Neural cell (in vitro differentiated cells): ENCODE measurements at regions not wholly inside any gene's neighbourhood (a gene's known extent, or its start where the extent isn't known, plus 50 kb on each side); places are given as distances from the start of the nearest gene placed in this dataset.
"Not testable (repeated sequence)": the region's sequence is repeated elsewhere in the genome, so short reads cannot be mapped to it uniquely, and the experiment has no call there.

Experiments used
- H2AFZ ChIP-seq: fragments of 200-600, 300-800 bp; sonication (generic), shearing (Covaris generic); 2 replicates; pipeline ENCODE4 v1.6.0; 2014; ENCODE audit warnings: low read depth, mild to moderate bottlenecking, antibody characterized with exemption, low read length, moderate library complexity
- H3F3A ChIP-seq: fragments of 200-600 bp; shearing (Covaris generic); 2 replicates; pipeline ENCODE4 v1.6.1; 2016; ENCODE audit warnings: mild to moderate bottlenecking, moderate library complexity, mixed read lengths, antibody characterized with exemption, low read length; ENCODE audit not compliant: insufficient read depth, poor library complexity, severe bottlenecking
- H3K27ac ChIP-seq: fragments of 200-600, 300-800 bp; sonication (generic), shearing (Covaris generic); 2 replicates; pipeline ENCODE4 v1.5.1; 2014; ENCODE audit warnings: mild to moderate bottlenecking, low read length, moderate library complexity
- H3K27me3 ChIP-seq: fragments of 300-800, 200-600 bp; sonication (generic), shearing (Covaris generic); 2 replicates; pipeline ENCODE4 v1.6.0; 2014; ENCODE audit warnings: mild to moderate bottlenecking, low read depth, low read length, moderate library complexity; ENCODE audit not compliant: insufficient read depth
- H3K36me3 ChIP-seq: fragments of 300-800, 200-600 bp; sonication (generic), shearing (Covaris generic); 2 replicates; pipeline ENCODE4 v1.5.1; 2014; ENCODE audit warnings: mild to moderate bottlenecking, antibody characterized with exemption, low read length, moderate library complexity; ENCODE audit not compliant: insufficient read depth
- H3K4me2 ChIP-seq: fragments of 300-800, 200-600 bp; sonication (generic), shearing (Covaris generic); 2 replicates; pipeline ENCODE4 v1.6.0; 2014; ENCODE audit warnings: mild to moderate bottlenecking, low read length
- H3K4me3 ChIP-seq: fragments of 300-800, 200-600 bp; sonication (generic), shearing (Covaris generic); 2 replicates; pipeline ENCODE4 v1.5.1; 2014; ENCODE audit warnings: mild to moderate bottlenecking, low read length, moderate library complexity
- H3K79me2 ChIP-seq: fragments of 200-600 bp; shearing (Covaris generic); replicated peaks from 2 replicates; pipeline ENCODE4 v1.6.0; 2014; ENCODE audit warnings: mild to moderate bottlenecking, low read length, moderate library complexity; ENCODE audit not compliant: insufficient read depth
- H3K9ac ChIP-seq: fragments of 300-800, 200-600 bp; sonication (generic), shearing (Covaris generic); 2 replicates; pipeline ENCODE4 v1.6.1; 2016; ENCODE audit warnings: mild to moderate bottlenecking, low read length, mixed read lengths
- H3K9me2 ChIP-seq: fragments of 200-600 bp; shearing (Covaris generic); 2 replicates; pipeline ENCODE4 v1.6.1; 2016; ENCODE audit warnings: mild to moderate bottlenecking, low read length, mixed read lengths; ENCODE audit not compliant: insufficient read depth
- H3K9me3 ChIP-seq: fragments of 200-600, 300-800 bp; sonication (generic), shearing (Covaris generic); 2 replicates; pipeline ENCODE4 v1.6.1; 2016; ENCODE audit warnings: mild to moderate bottlenecking, mixed run types, low read length, moderate library complexity, mixed read lengths
- H4K20me1 ChIP-seq: fragments of 200-600 bp; shearing (Covaris generic); 2 replicates; pipeline ENCODE4 v1.6.1; 2016; ENCODE audit warnings: mild to moderate bottlenecking, mixed run types; ENCODE audit not compliant: insufficient read depth
- EP300 ChIP-seq: fragments of 450-650 bp; conservative IDR thresholded peaks from 2 replicates; pipeline ENCODE4 v1.6.1; 2014; ENCODE audit warnings: antibody characterized with exemption, mild to moderate bottlenecking, moderate library complexity; ENCODE audit not compliant: poor library complexity, severe bottlenecking
- EZH2 ChIP-seq: fragments of 200-600, 300-800 bp; shearing (Covaris generic), sonication (generic); IDR thresholded peaks from 2 replicates; pipeline ENCODE4 v1.6.1; 2014; ENCODE audit warnings: antibody characterized with exemption, low read length, borderline replicate concordance, mild to moderate bottlenecking; ENCODE audit not compliant: insufficient read depth, poor library complexity, severe bottlenecking
- MXI1 ChIP-seq: fragments of 450-650 bp; conservative IDR thresholded peaks from 2 replicates; pipeline ENCODE4 v1.6.1; 2014; ENCODE audit warnings: antibody characterized with exemption, mild to moderate bottlenecking; ENCODE audit not compliant: poor library complexity, severe bottlenecking
- POLR2AphosphoS5 ChIP-seq: IDR thresholded peaks from 2 replicates; pipeline ENCODE4 v1.6.1; 2012
- RAD21 ChIP-seq: fragments of 450-650 bp; conservative IDR thresholded peaks from 2 replicates; pipeline ENCODE4 v1.6.1; 2014; ENCODE audit warnings: antibody characterized with exemption, mild to moderate bottlenecking, moderate library complexity
- SMC3 ChIP-seq: fragments of 450-650 bp; conservative IDR thresholded peaks from 2 replicates; pipeline ENCODE4 v1.6.1; 2014; ENCODE audit warnings: antibody characterized with exemption, mild to moderate bottlenecking, moderate library complexity; ENCODE audit not compliant: poor library complexity
- TAF1 ChIP-seq: IDR thresholded peaks from 2 replicates; pipeline ENCODE4 v1.6.1; 2012; ENCODE audit warnings: low read depth
- TF ChIP-seq, protein P1 (sequence below): IDR thresholded peaks from 2 replicates; pipeline ENCODE4 v1.6.1; 2012; ENCODE audit warnings: borderline replicate concordance
- TF ChIP-seq, protein P2 (sequence below): fragments of 450-650 bp; IDR thresholded peaks from 2 replicates; pipeline ENCODE4 v1.5.1; 2014; ENCODE audit warnings: antibody characterized with exemption, mild to moderate bottlenecking, moderate library complexity; ENCODE audit not compliant: poor library complexity, severe bottlenecking

DNA sequence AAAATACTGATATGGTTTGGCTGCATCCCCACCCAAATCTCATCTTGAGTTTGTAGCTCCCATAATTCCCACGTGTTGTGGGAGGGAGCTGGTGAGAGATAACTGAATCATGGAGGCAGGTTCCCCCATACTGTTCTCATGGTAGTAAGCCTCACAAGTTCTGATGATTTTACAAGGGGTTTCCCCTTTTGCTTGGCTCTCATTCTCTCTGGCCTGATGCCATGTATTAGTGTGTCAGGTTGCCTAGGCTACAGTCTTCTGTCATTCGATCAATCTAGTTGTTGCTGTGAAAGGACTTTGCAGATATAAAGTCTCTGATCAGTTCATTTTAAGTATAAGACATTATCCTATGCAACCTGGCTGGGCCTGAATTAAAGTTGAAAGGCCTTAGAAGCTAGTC lies 209.3 kb upstream of the MAOA start:
- H3K9ac ChIP-seq = no peak overlapping the region
- H2AFZ ChIP-seq = no peak overlapping the region
- H3K4me2 ChIP-seq = no peak overlapping the region
- no peaks in the 10 kb centered on the region for H3K9me3 ChIP-seq
- no peaks in the 10 kb centered on the region for H3K79me2 ChIP-seq
- no peaks in the 10 kb centered on the region for H4K20me1 ChIP-seq
- H3F3A ChIP-seq = no peaks in the 10 kb centered on the region
- H3K27me3 ChIP-seq = no peaks in the 10 kb centered on the region
- no peak overlapping the region for H3K27ac ChIP-seq
- H3K4me3 ChIP-seq = no peak overlapping the region
- H3K9me2 ChIP-seq = no peaks in the 10 kb centered on the region
- no peak for TF ChIP-seq MXI1
- no peaks in the 10 kb centered on the region for H3K36me3 ChIP-seq

DNA sequence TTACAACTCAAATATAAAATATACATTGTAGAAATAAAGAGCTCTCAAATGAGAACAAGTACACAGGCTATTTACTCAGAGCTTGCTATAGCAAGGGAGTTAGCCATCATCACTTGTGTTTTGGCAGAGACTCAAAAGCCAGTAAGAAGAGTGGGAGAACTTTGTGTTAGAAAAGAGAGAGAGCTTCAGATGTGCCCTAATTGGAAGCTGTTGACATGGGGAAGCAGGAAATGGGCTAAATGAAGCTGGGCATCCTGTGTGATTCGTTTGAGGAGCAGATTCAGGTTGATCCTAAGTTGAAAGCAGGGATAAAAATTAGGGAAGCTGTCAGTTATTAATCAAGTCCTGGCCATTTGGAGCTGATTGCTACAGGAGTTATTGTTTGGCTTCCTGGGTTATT lies 207.4 kb upstream of the MAOA start:
- H3K36me3 ChIP-seq = no peaks in the 10 kb centered on the region
- TF ChIP-seq EZH2 = no peak
- TF ChIP-seq POLR2AphosphoS5 = no peak
- TF ChIP-seq, protein P1, sequence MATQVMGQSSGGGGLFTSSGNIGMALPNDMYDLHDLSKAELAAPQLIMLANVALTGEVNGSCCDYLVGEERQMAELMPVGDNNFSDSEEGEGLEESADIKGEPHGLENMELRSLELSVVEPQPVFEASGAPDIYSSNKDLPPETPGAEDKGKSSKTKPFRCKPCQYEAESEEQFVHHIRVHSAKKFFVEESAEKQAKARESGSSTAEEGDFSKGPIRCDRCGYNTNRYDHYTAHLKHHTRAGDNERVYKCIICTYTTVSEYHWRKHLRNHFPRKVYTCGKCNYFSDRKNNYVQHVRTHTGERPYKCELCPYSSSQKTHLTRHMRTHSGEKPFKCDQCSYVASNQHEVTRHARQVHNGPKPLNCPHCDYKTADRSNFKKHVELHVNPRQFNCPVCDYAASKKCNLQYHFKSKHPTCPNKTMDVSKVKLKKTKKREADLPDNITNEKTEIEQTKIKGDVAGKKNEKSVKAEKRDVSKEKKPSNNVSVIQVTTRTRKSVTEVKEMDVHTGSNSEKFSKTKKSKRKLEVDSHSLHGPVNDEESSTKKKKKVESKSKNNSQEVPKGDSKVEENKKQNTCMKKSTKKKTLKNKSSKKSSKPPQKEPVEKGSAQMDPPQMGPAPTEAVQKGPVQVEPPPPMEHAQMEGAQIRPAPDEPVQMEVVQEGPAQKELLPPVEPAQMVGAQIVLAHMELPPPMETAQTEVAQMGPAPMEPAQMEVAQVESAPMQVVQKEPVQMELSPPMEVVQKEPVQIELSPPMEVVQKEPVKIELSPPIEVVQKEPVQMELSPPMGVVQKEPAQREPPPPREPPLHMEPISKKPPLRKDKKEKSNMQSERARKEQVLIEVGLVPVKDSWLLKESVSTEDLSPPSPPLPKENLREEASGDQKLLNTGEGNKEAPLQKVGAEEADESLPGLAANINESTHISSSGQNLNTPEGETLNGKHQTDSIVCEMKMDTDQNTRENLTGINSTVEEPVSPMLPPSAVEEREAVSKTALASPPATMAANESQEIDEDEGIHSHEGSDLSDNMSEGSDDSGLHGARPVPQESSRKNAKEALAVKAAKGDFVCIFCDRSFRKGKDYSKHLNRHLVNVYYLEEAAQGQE = no peak
- TF ChIP-seq SMC3 = no peak
- no peak for TF ChIP-seq TAF1
- TF ChIP-seq MXI1 = no peak
- TF ChIP-seq RAD21 = no peak
- no peak for TF ChIP-seq EP300
- TF ChIP-seq, protein P2, sequence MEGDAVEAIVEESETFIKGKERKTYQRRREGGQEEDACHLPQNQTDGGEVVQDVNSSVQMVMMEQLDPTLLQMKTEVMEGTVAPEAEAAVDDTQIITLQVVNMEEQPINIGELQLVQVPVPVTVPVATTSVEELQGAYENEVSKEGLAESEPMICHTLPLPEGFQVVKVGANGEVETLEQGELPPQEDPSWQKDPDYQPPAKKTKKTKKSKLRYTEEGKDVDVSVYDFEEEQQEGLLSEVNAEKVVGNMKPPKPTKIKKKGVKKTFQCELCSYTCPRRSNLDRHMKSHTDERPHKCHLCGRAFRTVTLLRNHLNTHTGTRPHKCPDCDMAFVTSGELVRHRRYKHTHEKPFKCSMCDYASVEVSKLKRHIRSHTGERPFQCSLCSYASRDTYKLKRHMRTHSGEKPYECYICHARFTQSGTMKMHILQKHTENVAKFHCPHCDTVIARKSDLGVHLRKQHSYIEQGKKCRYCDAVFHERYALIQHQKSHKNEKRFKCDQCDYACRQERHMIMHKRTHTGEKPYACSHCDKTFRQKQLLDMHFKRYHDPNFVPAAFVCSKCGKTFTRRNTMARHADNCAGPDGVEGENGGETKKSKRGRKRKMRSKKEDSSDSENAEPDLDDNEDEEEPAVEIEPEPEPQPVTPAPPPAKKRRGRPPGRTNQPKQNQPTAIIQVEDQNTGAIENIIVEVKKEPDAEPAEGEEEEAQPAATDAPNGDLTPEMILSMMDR = no peak
- H3K4me3 ChIP-seq = no peak overlapping the region
- H2AFZ ChIP-seq = no peak overlapping the region
- no peaks in the 10 kb centered on the region for H3K27me3 ChIP-seq
- no peak overlapping the region for H3K9ac ChIP-seq
- H3K4me2 ChIP-seq = no peak overlapping the region
- H3K9me2 ChIP-seq = no peaks in the 10 kb centered on the region
- no peak overlapping the region for H3K27ac ChIP-seq
- no peaks in the 10 kb centered on the region for H3K79me2 ChIP-seq
- no peaks in the 10 kb centered on the region for H4K20me1 ChIP-seq
- H3K9me3 ChIP-seq = no peaks in the 10 kb centered on the region
- H3F3A ChIP-seq = no peaks in the 10 kb centered on the region

DNA sequence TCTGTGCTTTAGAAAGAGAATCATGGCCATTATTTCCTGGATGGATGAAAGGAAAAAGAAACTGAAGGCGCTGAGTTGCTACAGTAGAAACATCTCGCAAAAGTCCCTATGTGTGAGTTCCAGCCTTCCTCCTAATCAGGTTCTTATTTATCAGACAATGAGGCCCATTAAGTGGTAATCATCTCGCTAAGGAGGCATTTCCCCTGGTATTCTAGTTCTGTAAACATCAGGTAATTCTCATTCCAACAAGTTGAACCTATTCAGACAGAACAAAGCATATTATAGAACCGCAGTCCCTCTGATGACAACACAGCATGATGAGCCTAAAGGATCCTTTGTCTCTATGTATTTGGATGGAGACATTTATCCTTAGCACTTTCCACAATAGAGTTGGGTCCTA lies 205.7 kb upstream of the MAOA start:
- Histone ChIP-seq H3K9me3 (no peaks in the 10 kb centered on the region), H3K36me3 (no peaks in the 10 kb centered on the region), H3K79me2 (no peaks in the 10 kb centered on the region), H3K4me3 (no peak overlapping the region), H3K9me2 (no peaks in the 10 kb centered on the region), H3K27me3 (no peaks in the 10 kb centered on the region), H3K9ac (no peak overlapping the region), H4K20me1 (no peaks in the 10 kb centered on the region), H3F3A (no peaks in the 10 kb centered on the region), H3K4me2 (no peak overlapping the region), H2AFZ (no peak overlapping the region), H3K27ac (no peak overlapping the region)
- TF ChIP-seq EP300 = no peak
- TF ChIP-seq TAF1 = no peak
- TF ChIP-seq MXI1 = no peak
- no peak for TF ChIP-seq RAD21

DNA sequence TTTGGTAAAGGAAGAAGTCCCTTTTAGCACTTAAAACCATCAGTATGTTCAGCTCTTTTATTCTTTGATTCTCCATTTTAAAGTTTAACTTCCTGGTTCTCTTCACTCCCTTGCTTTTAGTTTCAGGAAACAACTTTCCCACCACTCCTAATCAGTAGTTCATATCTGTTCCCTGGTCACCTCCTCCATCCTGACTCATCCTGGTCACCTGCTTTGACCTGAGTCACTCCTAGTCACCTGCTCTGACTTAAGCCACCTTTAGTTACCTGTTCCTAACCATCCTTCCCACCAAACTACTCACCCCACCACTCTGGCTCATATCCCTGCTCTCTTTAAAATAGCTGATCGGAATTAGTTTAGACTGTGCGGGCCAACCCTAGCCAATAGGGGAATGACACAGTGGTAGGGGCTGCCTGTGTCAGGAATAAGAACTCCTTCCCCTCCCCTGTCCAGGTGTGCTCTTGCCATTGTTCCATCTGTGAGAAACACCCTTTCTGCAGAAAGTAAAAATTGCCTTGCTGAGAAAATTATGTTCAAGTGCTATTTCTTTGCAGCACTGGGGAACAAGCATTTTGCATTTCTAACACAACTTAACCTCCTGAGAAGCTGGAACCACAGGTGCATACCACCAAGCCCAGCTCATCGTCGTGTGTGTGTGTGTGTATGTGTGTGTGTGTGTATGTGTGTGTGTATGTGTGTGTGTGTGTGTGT lies 204.0 kb upstream of the MAOA start:
- H3K27me3 ChIP-seq, H4K20me1 ChIP-seq, H3K9ac ChIP-seq, H3K36me3 ChIP-seq, H3K9me3 ChIP-seq, H2AFZ ChIP-seq, H3K9me2 ChIP-seq, H3F3A ChIP-seq, H3K79me2 ChIP-seq, H3K4me3 ChIP-seq, H3K27ac ChIP-seq, H3K4me2 ChIP-seq: not testable (repeated sequence)
